ENCODE measurements at regions not wholly inside any gene's neighbourhood (a gene's known extent, or its start where the extent isn't known, plus 50 kb on each side); places are given as distances from the start of the nearest gene placed in this dataset.

GRCh38 chr3:159657629-159658028, 331.0 kb upstream of the IL12A start:
- Histone ChIP-seq H3K36me3 (ENCODE audit: control insufficient read depth, low read length) (no peaks in the 10 kb centered on the region), H3K4me1 (ENCODE audit: control insufficient read depth, low read length) (no peaks in the 10 kb centered on the region), H3K4me2 (ENCODE audit: low read length) (no peak overlapping the region), H3K9me3 (ENCODE audit: control insufficient read depth, insufficient read depth, low read length) (no peaks in the 10 kb centered on the region), H3K4me3 (ENCODE audit: low read length) (no peak overlapping the region), H3K9me2 (replicated peaks; ENCODE audit: control insufficient read depth, low read length) (no peaks in the 10 kb centered on the region), H3K79me2 (ENCODE audit: control insufficient read depth, low read length) (no peaks in the 10 kb centered on the region), H3K27ac (ENCODE audit: low read depth, low read length) (no peak overlapping the region), H3K27me3 (ENCODE audit: control insufficient read depth, low read length) (no peaks in the 10 kb centered on the region), H4K20me1 (ENCODE audit: control insufficient read depth, insufficient read depth, low read depth, low read length) (no peaks in the 10 kb centered on the region), H3F3A (ENCODE audit: control insufficient read depth, insufficient read depth) (no peaks in the 10 kb centered on the region)
- TF ChIP-seq EZH2phosphoT487 (IDR thresholded peaks at IDR 0.05; ENCODE audit: borderline replicate concordance, low read length), result no peak
- TF ChIP-seq CTCF (IDR thresholded peaks at IDR 0.05; ENCODE audit: low read depth, low read length, poor library complexity, severe bottlenecking), result no peak

- TF ChIP-seq CTCF (IDR thresholded peaks at IDR 0.05; ENCODE audit: low read depth, low read length, poor library complexity, severe bottlenecking) (no peak), EZH2phosphoT487 (IDR thresholded peaks at IDR 0.05; ENCODE audit: borderline replicate concordance, low read length) (no peak)
- no peak overlapping the region for H3K4me2 ChIP-seq (ENCODE audit: low read length)
- no peaks in the 10 kb centered on the region for H3K4me1 ChIP-seq (ENCODE audit: control insufficient read depth, low read length)
- no peaks in the 10 kb centered on the region for H3K9me3 ChIP-seq (ENCODE audit: control insufficient read depth, insufficient read depth, low read length)
- H4K20me1 ChIP-seq (ENCODE audit: control insufficient read depth, insufficient read depth, low read depth, low read length), result no peaks in the 10 kb centered on the region
- H3K9me2 ChIP-seq (replicated peaks; ENCODE audit: control insufficient read depth, low read length), result no peaks in the 10 kb centered on the region
- no peak overlapping the region for H3K27ac ChIP-seq (ENCODE audit: low read depth, low read length)
- H3F3A ChIP-seq (ENCODE audit: control insufficient read depth, insufficient read depth), result no peaks in the 10 kb centered on the region
- H3K27me3 ChIP-seq (ENCODE audit: control insufficient read depth, low read length), result no peaks in the 10 kb centered on the region
- H3K79me2 ChIP-seq (ENCODE audit: control insufficient read depth, low read length), result no peaks in the 10 kb centered on the region
- no peak overlapping the region for H3K4me3 ChIP-seq (ENCODE audit: low read length)
- H3K36me3 ChIP-seq (ENCODE audit: control insufficient read depth, low read length), result no peaks in the 10 kb centered on the region
Measured at GRCh38 chr3:159660326-159660725, 328.3 kb upstream of the IL12A start.

- H3K27me3 ChIP-seq (ENCODE audit: control insufficient read depth, low read length), result no peaks in the 10 kb centered on the region
- no peak overlapping the region for H3K4me2 ChIP-seq (ENCODE audit: low read length)
- H3K79me2 ChIP-seq (ENCODE audit: control insufficient read depth, low read length), result no peaks in the 10 kb centered on the region
- no peaks in the 10 kb centered on the region for H3K9me3 ChIP-seq (ENCODE audit: control insufficient read depth, insufficient read depth, low read length)
- no peak overlapping the region for H3K27ac ChIP-seq (ENCODE audit: low read depth, low read length)
- H4K20me1 ChIP-seq (ENCODE audit: control insufficient read depth, insufficient read depth, low read depth, low read length), result no peaks in the 10 kb centered on the region
- no peak overlapping the region for H3K4me3 ChIP-seq (ENCODE audit: low read length)
- H3K36me3 ChIP-seq (ENCODE audit: control insufficient read depth, low read length), result no peaks in the 10 kb centered on the region
- H3F3A ChIP-seq (ENCODE audit: control insufficient read depth, insufficient read depth), result no peaks in the 10 kb centered on the region
- no peak for TF ChIP-seq EZH2phosphoT487 (IDR thresholded peaks at IDR 0.05; ENCODE audit: borderline replicate concordance, low read length)
- TF ChIP-seq CTCF (IDR thresholded peaks at IDR 0.05; ENCODE audit: low read depth, low read length, poor library complexity, severe bottlenecking), result no peak
- H3K4me1 ChIP-seq (ENCODE audit: control insufficient read depth, low read length), result no peaks in the 10 kb centered on the region
- H3K9me2 ChIP-seq (replicated peaks; ENCODE audit: control insufficient read depth, low read length), result no peaks in the 10 kb centered on the region
Measured at GRCh38 chr3:159660901-159661300, 327.7 kb upstream of the IL12A start.

- Histone ChIP-seq H3K27ac (ENCODE audit: low read depth, low read length) (no peak overlapping the region), H3K9me2 (replicated peaks; ENCODE audit: control insufficient read depth, low read length) (no peaks in the 10 kb centered on the region; the same call in 1 of the 2 replicates), H3K4me1 (ENCODE audit: control insufficient read depth, low read length) (no peaks in the 10 kb centered on the region), H3K27me3 (ENCODE audit: control insufficient read depth, low read length) (no peaks in the 10 kb centered on the region), H4K20me1 (ENCODE audit: control insufficient read depth, insufficient read depth, low read depth, low read length) (no peaks in the 10 kb centered on the region), H3K36me3 (ENCODE audit: control insufficient read depth, low read length) (no peaks in the 10 kb centered on the region), H3K4me3 (ENCODE audit: low read length) (no peak overlapping the region), H3F3A (ENCODE audit: control insufficient read depth, insufficient read depth) (no peaks in the 10 kb centered on the region), H3K9me3 (ENCODE audit: control insufficient read depth, insufficient read depth, low read length) (no peaks in the 10 kb centered on the region), H3K79me2 (ENCODE audit: control insufficient read depth, low read length) (no peaks in the 10 kb centered on the region), H3K4me2 (ENCODE audit: low read length) (no peak overlapping the region)
- no peak for TF ChIP-seq EZH2phosphoT487 (IDR thresholded peaks at IDR 0.05; ENCODE audit: borderline replicate concordance, low read length)
- no peak for TF ChIP-seq CTCF (IDR thresholded peaks at IDR 0.05; ENCODE audit: low read depth, low read length, poor library complexity, severe bottlenecking)
Measured at GRCh38 chr3:159662549-159662948, 326.1 kb upstream of the IL12A start.

Measured in DOHH2 (cell line).